ENCODE measurements at regions not wholly inside any gene's neighbourhood (a gene's known extent, or its start where the extent isn't known, plus 50 kb on each side); places are given as distances from the start of the nearest gene placed in this dataset.

DNA sequence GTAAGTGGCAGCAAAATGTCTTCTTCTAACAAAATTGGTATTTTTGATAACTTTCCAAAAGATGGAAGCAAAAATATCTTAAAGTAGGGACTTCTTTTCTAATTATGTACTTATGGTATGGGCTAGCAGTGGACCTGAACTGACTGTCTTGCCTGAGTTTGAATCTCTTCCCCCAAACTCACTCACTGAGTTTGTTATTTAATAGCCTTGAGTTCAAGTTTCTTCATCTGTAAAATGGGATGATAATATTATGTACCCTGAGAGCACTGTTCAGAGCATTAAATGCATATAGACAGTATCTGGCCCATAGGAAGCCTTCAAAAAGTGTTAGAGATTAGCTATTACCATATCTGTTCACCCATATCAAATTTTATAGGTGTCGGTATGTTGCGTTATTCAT, 210.4 kb upstream of the NUDT4 start:
- ChIA-PET POLR2A (ENCODE audit: unreplicated experiment) (no interaction called here), CTCF (no interaction called here)
- Histone ChIP-seq H4K20me1 (ENCODE audit: insufficient read depth) (no peaks in the 10 kb centered on the region), H3K4me1 (replicated peaks; ENCODE audit: insufficient read depth) (peaks cover 20% of the 10 kb centered on the region), H2AFZ (no peak overlapping the region), H3F3A (ENCODE audit: insufficient read depth, low read depth) (peaks cover 18% of the 10 kb centered on the region), H3K4me3 (no peak overlapping the region), H3K9me2 (ENCODE audit: insufficient read depth) (no peaks in the 10 kb centered on the region), H3K27me3 (ENCODE audit: insufficient read depth, low read depth) (no peaks in the 10 kb centered on the region), H3K4me2 (no peak overlapping the region), H3K79me2 (ENCODE audit: low read depth) (no peaks in the 10 kb centered on the region), H3K27ac (no peak overlapping the region), H3K36me3 (ENCODE audit: low read depth) (no peaks in the 10 kb centered on the region), H3K9me3 (ENCODE audit: insufficient read depth, low read depth) (no peaks in the 10 kb centered on the region)
- no peak for TF ChIP-seq EZH2 (IDR thresholded peaks at IDR 0.05; ENCODE audit: low read depth)
- TF ChIP-seq, protein P1, sequence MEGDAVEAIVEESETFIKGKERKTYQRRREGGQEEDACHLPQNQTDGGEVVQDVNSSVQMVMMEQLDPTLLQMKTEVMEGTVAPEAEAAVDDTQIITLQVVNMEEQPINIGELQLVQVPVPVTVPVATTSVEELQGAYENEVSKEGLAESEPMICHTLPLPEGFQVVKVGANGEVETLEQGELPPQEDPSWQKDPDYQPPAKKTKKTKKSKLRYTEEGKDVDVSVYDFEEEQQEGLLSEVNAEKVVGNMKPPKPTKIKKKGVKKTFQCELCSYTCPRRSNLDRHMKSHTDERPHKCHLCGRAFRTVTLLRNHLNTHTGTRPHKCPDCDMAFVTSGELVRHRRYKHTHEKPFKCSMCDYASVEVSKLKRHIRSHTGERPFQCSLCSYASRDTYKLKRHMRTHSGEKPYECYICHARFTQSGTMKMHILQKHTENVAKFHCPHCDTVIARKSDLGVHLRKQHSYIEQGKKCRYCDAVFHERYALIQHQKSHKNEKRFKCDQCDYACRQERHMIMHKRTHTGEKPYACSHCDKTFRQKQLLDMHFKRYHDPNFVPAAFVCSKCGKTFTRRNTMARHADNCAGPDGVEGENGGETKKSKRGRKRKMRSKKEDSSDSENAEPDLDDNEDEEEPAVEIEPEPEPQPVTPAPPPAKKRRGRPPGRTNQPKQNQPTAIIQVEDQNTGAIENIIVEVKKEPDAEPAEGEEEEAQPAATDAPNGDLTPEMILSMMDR (conservative IDR thresholded peaks at IDR 0.05), result no peak
- no TSS peak for BruUV-seq (replicated peaks)
- intact Hi-C loops (cut with micrococcal nuclease; ENCODE audit: unreplicated experiment), result no loop called here
- no peak for DNase-seq

DNA sequence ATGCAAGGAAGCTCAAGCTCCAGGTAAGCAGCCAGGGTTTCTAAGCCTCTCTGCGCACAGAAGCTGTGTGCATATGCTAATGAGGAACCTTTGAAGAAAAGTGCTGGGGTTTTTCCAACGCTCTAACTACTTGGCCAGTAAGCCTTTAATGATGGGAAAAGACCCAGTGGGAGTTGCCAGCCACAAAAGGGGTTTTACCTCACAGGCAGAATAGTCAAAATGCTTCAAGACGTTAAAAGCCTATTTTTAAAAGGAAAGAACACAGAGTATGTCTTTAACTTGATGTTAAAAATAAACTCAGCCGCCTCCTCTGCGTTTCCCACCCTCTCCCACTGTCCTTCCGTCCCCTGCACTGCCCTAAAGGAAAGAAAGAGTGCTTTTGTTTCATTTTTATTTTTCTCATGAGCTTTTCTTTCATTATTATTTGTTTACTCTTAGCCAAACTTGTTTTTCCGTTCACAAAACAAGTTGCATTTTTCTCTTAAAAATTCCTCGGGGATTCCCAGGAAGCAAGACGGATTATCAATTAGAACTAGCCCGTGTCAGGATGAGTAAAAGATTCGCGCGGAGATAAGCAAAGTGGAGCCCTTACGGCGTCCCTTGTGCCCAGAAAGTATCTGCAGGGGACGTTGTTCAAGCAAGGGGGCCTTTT, 209.8 kb upstream of the NUDT4 start:
- Histone ChIP-seq H3K79me2 (ENCODE audit: low read depth) (no peaks in the 10 kb centered on the region), H3K4me2 (no peak overlapping the region), H2AFZ (no peak overlapping the region), H3K27me3 (ENCODE audit: insufficient read depth, low read depth) (no peaks in the 10 kb centered on the region), H3K36me3 (ENCODE audit: low read depth) (no peaks in the 10 kb centered on the region), H3K9me3 (ENCODE audit: insufficient read depth, low read depth) (no peaks in the 10 kb centered on the region), H3F3A (ENCODE audit: insufficient read depth, low read depth) (peaks cover 18% of the 10 kb centered on the region), H4K20me1 (ENCODE audit: insufficient read depth) (no peaks in the 10 kb centered on the region), H3K4me3 (no peak overlapping the region), H3K4me1 (replicated peaks; ENCODE audit: insufficient read depth) (peaks cover 17% of the 10 kb centered on the region), H3K9me2 (ENCODE audit: insufficient read depth) (no peaks in the 10 kb centered on the region), H3K27ac (no peak overlapping the region)
- BruUV-seq (replicated peaks), result no TSS peak
- intact Hi-C loops (cut with micrococcal nuclease; ENCODE audit: unreplicated experiment), result no loop called here
- no peak for DNase-seq
- no peak for TF ChIP-seq EZH2 (IDR thresholded peaks at IDR 0.05; ENCODE audit: low read depth)
- TF ChIP-seq, protein P1 (conservative IDR thresholded peaks at IDR 0.05), result no peak
- POLR2A ChIA-PET (ENCODE audit: unreplicated experiment), result no interaction called here
- CTCF ChIA-PET, result no interaction called here

DNA sequence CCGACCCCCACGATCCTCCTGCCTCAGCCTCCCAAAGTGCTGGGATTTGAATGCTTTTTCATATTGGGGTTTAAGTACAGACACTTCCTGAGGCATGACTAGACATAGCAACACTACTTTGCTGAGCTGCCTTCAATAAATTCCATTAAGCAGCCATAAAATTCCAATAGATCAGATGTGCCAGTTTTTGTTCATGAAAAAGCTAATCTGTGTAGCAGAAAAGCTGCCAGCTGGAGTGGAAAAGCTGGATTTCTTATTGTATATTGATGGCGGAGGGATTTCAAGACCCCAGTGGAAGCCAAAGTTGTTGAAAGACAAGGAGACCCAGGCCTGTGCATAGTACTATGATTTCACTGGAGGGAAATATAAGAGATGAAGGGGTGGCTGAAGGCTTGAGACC, 209.0 kb upstream of the NUDT4 start:
- intact Hi-C loops (cut with micrococcal nuclease; ENCODE audit: unreplicated experiment), result no loop called here
- Histone ChIP-seq H3K9me3 (ENCODE audit: insufficient read depth, low read depth) (no peaks in the 10 kb centered on the region), H3K27me3 (ENCODE audit: insufficient read depth, low read depth) (no peaks in the 10 kb centered on the region), H3F3A (ENCODE audit: insufficient read depth, low read depth) (peaks cover 11% of the 10 kb centered on the region), H3K4me1 (replicated peaks; ENCODE audit: insufficient read depth) (peaks cover 9% of the 10 kb centered on the region), H3K27ac (no peak overlapping the region), H3K9me2 (ENCODE audit: insufficient read depth) (no peaks in the 10 kb centered on the region), H3K79me2 (ENCODE audit: low read depth) (no peaks in the 10 kb centered on the region), H3K4me3 (no peak overlapping the region), H3K36me3 (ENCODE audit: low read depth) (no peaks in the 10 kb centered on the region), H2AFZ (no peak overlapping the region), H4K20me1 (ENCODE audit: insufficient read depth) (no peaks in the 10 kb centered on the region), H3K4me2 (no peak overlapping the region)
- ChIA-PET CTCF (no interaction called here), POLR2A (ENCODE audit: unreplicated experiment) (no interaction called here)
- TF ChIP-seq, protein P1 (conservative IDR thresholded peaks at IDR 0.05), result no peak
- TF ChIP-seq EZH2 (IDR thresholded peaks at IDR 0.05; ENCODE audit: low read depth), result no peak
- DNase-seq, result no peak
- BruUV-seq (replicated peaks), result no TSS peak
